ENCODE measurements at regions not wholly inside any gene's neighbourhood (a gene's known extent, or its start where the extent isn't known, plus 50 kb on each side); places are given as distances from the start of the nearest gene placed in this dataset.

DNA sequence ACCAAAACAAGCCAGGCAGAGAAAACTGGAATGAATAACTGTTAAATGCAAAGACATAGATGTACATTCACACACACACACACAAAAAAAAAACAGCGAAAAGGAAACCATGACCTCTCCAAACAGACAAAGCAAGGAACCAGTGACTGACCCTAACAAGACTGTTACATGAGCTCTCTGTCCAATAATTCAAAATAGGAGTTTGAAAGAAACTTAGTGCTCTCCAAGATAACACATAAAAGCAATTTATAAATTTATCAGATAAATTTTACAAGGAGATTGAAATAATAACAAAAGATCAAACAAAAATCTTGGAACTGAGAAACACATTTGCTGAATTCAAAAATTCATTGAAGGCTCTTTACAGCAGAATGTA lies 423.5 kb upstream of the RGMB start:
- no peak for DNase-seq (ENCODE audit: low read depth)
- TF ChIP-seq, protein P1, sequence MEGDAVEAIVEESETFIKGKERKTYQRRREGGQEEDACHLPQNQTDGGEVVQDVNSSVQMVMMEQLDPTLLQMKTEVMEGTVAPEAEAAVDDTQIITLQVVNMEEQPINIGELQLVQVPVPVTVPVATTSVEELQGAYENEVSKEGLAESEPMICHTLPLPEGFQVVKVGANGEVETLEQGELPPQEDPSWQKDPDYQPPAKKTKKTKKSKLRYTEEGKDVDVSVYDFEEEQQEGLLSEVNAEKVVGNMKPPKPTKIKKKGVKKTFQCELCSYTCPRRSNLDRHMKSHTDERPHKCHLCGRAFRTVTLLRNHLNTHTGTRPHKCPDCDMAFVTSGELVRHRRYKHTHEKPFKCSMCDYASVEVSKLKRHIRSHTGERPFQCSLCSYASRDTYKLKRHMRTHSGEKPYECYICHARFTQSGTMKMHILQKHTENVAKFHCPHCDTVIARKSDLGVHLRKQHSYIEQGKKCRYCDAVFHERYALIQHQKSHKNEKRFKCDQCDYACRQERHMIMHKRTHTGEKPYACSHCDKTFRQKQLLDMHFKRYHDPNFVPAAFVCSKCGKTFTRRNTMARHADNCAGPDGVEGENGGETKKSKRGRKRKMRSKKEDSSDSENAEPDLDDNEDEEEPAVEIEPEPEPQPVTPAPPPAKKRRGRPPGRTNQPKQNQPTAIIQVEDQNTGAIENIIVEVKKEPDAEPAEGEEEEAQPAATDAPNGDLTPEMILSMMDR (conservative IDR thresholded peaks at IDR 0.05; ENCODE audit: low read depth, low read length): no peak
- no peak overlapping the region for H3K4me3 ChIP-seq (ENCODE audit: low read depth, low read length)

DNA sequence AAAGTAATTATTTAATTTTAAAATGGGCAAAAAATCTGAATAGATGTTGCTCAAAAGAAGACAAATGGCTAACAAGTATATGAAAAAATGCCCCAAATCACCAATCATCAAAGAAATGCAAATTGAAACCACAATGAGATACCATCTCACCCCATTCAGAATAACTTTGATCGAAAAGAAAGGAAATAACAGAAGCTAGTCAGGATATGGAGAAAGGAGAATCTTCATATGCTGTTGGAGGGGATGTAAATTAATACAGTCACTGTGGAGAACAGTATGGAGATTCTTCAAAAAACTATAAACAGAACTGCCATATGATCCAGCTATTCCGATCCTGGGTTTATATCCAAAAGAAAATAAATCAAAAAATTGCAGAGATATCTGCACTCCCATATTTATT lies 418.5 kb upstream of the RGMB start:
- no peak for DNase-seq (ENCODE audit: low read depth)
- no peak overlapping the region for H3K4me3 ChIP-seq (ENCODE audit: low read depth, low read length)
- TF ChIP-seq, protein P1 (conservative IDR thresholded peaks at IDR 0.05; ENCODE audit: low read depth, low read length): no peak

DNA sequence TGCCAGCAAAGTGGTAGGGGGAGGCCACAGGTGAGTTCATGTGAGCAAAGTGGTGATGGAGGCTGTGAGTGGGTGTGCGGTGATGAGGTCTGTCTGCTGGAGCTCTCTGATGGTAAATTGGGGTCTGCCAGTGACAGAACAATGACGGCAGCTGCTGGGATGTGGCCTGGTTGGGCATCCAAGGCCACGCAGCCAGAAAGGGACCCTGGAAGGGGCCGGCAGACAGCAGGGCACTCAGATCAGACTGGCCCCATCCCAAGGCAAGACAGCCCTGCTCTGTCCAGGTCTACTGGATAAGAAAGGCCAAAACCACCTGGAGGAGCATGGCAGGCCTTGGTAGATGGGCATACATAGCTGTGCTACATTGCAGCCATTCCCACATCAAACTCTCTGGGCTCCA lies 412.9 kb upstream of the RGMB start:
- H3K4me3 ChIP-seq (ENCODE audit: low read depth, low read length): no peak overlapping the region
- no peak for DNase-seq (ENCODE audit: low read depth)
- TF ChIP-seq, protein P1 (conservative IDR thresholded peaks at IDR 0.05; ENCODE audit: low read depth, low read length): no peak

DNA sequence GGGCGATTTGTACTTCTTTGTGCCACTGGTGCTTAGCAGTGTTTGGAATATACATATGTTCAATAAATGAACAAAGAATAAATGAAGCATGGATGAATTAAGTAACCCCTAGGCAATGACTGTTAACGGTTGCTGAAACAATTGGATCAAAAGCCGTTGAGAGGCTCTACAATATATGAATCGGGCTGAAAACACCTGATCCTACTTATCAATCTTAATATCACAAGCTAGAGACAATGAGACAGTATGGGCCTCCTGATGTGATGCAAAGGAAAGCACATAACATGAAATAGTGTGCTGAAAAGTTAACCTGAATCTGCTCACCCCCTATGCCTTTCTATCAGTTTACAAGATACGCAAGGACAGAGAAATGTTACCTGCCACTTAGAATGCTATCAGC lies 410.3 kb upstream of the RGMB start:
- no peak overlapping the region for H3K4me3 ChIP-seq (ENCODE audit: low read depth, low read length)
- DNase-seq (ENCODE audit: low read depth): no peak
- TF ChIP-seq, protein P1 (conservative IDR thresholded peaks at IDR 0.05; ENCODE audit: low read depth, low read length): no peak

DNA sequence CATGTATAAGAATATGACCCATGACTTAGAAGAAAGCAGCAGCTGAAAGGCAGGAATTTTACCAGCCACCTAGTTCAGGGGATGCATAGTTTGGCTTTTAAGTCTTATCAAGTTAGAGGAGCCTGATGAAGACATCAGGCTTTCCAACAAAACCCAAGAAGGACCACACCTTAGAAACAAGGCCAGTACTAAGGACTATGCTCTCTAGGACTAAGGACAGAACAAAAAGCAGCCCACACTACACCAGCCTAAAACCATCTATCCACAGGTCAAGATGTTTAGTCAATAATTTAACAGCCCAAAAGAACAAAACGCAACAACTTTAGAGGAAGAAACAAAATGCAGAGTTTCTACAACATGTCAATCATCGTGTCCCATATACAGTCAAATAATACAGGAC lies 408.9 kb upstream of the RGMB start:
- TF ChIP-seq, protein P1 (conservative IDR thresholded peaks at IDR 0.05; ENCODE audit: low read depth, low read length): no peak
- DNase-seq (ENCODE audit: low read depth): no peak
- no peak overlapping the region for H3K4me3 ChIP-seq (ENCODE audit: low read depth, low read length)

DNA sequence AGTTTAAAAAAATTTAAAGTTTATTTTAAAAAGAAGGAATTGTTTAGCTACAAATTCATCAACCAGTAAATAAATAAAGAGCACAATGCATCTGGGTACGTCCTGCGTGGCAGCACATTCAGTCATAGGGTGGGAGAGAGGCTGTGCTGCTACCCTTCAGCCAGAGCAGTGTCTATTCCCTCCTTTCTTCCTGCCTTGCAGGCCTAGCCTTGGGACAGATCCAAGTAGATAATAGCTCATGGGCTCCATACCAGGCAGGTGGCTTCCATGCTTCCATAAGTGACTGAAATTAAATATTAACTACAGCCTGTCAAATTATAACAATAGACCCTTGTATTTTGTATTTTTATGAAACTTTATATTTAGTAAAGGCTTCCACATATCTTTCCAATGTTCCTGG lies 408.3 kb upstream of the RGMB start:
- DNase-seq (ENCODE audit: low read depth): no peak
- no peak overlapping the region for H3K4me3 ChIP-seq (ENCODE audit: low read depth, low read length)
- TF ChIP-seq, protein P1 (conservative IDR thresholded peaks at IDR 0.05; ENCODE audit: low read depth, low read length): no peak

DNA sequence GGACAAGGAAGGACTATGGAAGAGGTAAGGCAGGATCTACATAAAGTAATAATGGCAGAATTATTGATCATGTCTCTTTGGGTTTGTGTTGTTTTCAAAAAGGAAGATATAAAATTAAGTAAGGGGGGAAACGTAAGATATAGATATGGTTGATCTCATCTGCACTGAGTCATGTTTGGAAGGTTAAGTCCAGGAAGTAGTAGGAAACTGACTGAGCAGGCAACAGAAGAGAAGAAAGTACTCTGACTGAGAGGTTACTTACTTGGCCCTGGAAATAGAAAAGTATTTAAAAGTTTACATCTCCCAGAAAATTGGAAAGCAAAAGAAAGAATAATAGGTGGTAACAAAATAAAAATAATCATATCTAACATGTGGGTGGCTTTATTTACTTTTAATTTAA lies 405.3 kb upstream of the RGMB start:
- no peak for DNase-seq (ENCODE audit: low read depth)
- TF ChIP-seq, protein P1 (conservative IDR thresholded peaks at IDR 0.05; ENCODE audit: low read depth, low read length): no peak
- no peak overlapping the region for H3K4me3 ChIP-seq (ENCODE audit: low read depth, low read length)
